ENCODE measurements at regions not wholly inside any gene's neighbourhood (a gene's known extent, or its start where the extent isn't known, plus 50 kb on each side); places are given as distances from the start of the nearest gene placed in this dataset.
A peak's percentile ranks its signal among the peaks of the same experiment; 100 is the strongest.

GRCh38 chr10:3906511-3907111 is 121.6 kb upstream of the KLF6 start:
- TF ChIP-seq, protein P1, sequence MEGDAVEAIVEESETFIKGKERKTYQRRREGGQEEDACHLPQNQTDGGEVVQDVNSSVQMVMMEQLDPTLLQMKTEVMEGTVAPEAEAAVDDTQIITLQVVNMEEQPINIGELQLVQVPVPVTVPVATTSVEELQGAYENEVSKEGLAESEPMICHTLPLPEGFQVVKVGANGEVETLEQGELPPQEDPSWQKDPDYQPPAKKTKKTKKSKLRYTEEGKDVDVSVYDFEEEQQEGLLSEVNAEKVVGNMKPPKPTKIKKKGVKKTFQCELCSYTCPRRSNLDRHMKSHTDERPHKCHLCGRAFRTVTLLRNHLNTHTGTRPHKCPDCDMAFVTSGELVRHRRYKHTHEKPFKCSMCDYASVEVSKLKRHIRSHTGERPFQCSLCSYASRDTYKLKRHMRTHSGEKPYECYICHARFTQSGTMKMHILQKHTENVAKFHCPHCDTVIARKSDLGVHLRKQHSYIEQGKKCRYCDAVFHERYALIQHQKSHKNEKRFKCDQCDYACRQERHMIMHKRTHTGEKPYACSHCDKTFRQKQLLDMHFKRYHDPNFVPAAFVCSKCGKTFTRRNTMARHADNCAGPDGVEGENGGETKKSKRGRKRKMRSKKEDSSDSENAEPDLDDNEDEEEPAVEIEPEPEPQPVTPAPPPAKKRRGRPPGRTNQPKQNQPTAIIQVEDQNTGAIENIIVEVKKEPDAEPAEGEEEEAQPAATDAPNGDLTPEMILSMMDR (IDR thresholded peaks at IDR 0.05), result no peak
- Mint-ChIP-seq H3K27ac (ENCODE audit: unreplicated experiment) (peak overlapping the region; percentile 83), H3K36me3 (ENCODE audit: unreplicated experiment) (no peaks in the 10 kb centered on the region), H3K27me3 (ENCODE audit: unreplicated experiment) (no peaks in the 10 kb centered on the region), H3K4me3 (ENCODE audit: unreplicated experiment) (no peak overlapping the region), H3K9me3 (ENCODE audit: unreplicated experiment) (no peaks in the 10 kb centered on the region), H3K4me1 (ENCODE audit: unreplicated experiment) (peaks cover 23% of the 10 kb centered on the region)
- no peak for DNase-seq (ENCODE audit: extremely low spot score, unreplicated experiment)

GRCh38 chr10:3904419-3904960 is 119.5 kb upstream of the KLF6 start:
- Mint-ChIP-seq H3K9me3 (ENCODE audit: unreplicated experiment) (no peaks in the 10 kb centered on the region), H3K27ac (ENCODE audit: unreplicated experiment) (peak overlapping the region; percentile 32), H3K27me3 (ENCODE audit: unreplicated experiment) (no peaks in the 10 kb centered on the region), H3K4me3 (ENCODE audit: unreplicated experiment) (no peak overlapping the region), H3K36me3 (ENCODE audit: unreplicated experiment) (no peaks in the 10 kb centered on the region), H3K4me1 (ENCODE audit: unreplicated experiment) (peaks cover 23% of the 10 kb centered on the region)
- TF ChIP-seq, protein P1 (IDR thresholded peaks at IDR 0.05), result no peak
- DNase-seq (ENCODE audit: extremely low spot score, unreplicated experiment), result no peak

- no peak for DNase-seq (ENCODE audit: extremely low spot score, unreplicated experiment)
- Mint-ChIP-seq H3K9me3 (ENCODE audit: unreplicated experiment) (no peaks in the 10 kb centered on the region), H3K4me1 (ENCODE audit: unreplicated experiment) (peaks cover 26% of the 10 kb centered on the region), H3K36me3 (ENCODE audit: unreplicated experiment) (no peaks in the 10 kb centered on the region), H3K27ac (ENCODE audit: unreplicated experiment) (peak overlapping the region; percentile 89), H3K4me3 (ENCODE audit: unreplicated experiment) (no peak overlapping the region), H3K27me3 (ENCODE audit: unreplicated experiment) (no peaks in the 10 kb centered on the region)
- TF ChIP-seq, protein P1 (IDR thresholded peaks at IDR 0.05), result no peak
Measured at GRCh38 chr10:3902809-3903410, 117.9 kb upstream of the KLF6 start.

- no peak for DNase-seq (ENCODE audit: extremely low spot score, unreplicated experiment)
- TF ChIP-seq, protein P1 (IDR thresholded peaks at IDR 0.05), result no peak
- Mint-ChIP-seq H3K9me3 (ENCODE audit: unreplicated experiment) (no peaks in the 10 kb centered on the region), H3K4me3 (ENCODE audit: unreplicated experiment) (no peak overlapping the region), H3K4me1 (ENCODE audit: unreplicated experiment) (peaks cover 30% of the 10 kb centered on the region), H3K27ac (ENCODE audit: unreplicated experiment) (peak overlapping the region; percentile 89), H3K27me3 (ENCODE audit: unreplicated experiment) (no peaks in the 10 kb centered on the region), H3K36me3 (ENCODE audit: unreplicated experiment) (no peaks in the 10 kb centered on the region)
Measured at GRCh38 chr10:3902054-3902808, 117.2 kb upstream of the KLF6 start.

DNA sequence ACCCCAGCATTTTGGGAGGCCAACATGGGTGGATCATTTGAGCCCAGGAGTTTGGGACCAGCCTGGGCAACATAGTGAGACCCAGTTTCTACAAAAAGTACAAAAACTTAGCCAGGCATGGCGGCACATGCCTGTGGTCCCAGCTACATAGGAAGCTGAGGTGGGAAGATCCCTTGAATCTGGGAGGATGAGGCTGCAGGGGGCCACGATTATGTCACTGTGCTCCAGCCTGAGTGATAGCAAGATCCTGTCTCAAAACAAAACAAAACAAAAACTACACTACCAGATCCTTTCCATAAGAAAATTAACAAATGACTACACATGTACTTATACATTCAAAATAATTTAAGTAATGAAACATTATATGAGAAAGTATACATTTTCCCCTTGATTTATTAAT is 116.4 kb upstream of the KLF6 start:
- no peak for DNase-seq (ENCODE audit: extremely low spot score, unreplicated experiment)
- Mint-ChIP-seq H3K27me3 (ENCODE audit: unreplicated experiment) (no peaks in the 10 kb centered on the region), H3K9me3 (ENCODE audit: unreplicated experiment) (no peaks in the 10 kb centered on the region), H3K4me1 (ENCODE audit: unreplicated experiment) (peaks cover 30% of the 10 kb centered on the region), H3K36me3 (ENCODE audit: unreplicated experiment) (no peaks in the 10 kb centered on the region), H3K4me3 (ENCODE audit: unreplicated experiment) (no peak overlapping the region), H3K27ac (ENCODE audit: unreplicated experiment) (no peak overlapping the region)
- TF ChIP-seq, protein P1 (IDR thresholded peaks at IDR 0.05), result no peak

Data from osteocyte (in vitro differentiated cells).